Endothelial cell of umbilical vein (primary cell): ENCODE measurements at regions not wholly inside any gene's neighbourhood (a gene's known extent, or its start where the extent isn't known, plus 50 kb on each side); places are given as distances from the start of the nearest gene placed in this dataset.

Experiments
- CTCF ChIP-seq, 2 donors: IDR thresholded peaks; 1 replicate in 1 of 2; 2 replicates in 1 of 2; pipeline ENCODE4 v1.5.1; 2011; ENCODE audit warnings: low read length in 2 of 2, mild to moderate bottlenecking in 2 of 2, moderate library complexity in 2 of 2, control low read depth in 1 of 2, inconsistent platforms in 1 of 2, low read depth in 1 of 2; ENCODE audit not compliant: insufficient read depth in 1 of 2; ENCODE audit errors: extremely low read depth in 1 of 2
- EZH2 ChIP-seq: IDR thresholded peaks from 2 replicates; pipeline ENCODE4 v1.6.1; 2012; ENCODE audit warnings: borderline replicate concordance, low read depth, mild to moderate bottlenecking, moderate library complexity, low read length, inconsistent platforms; ENCODE audit not compliant: severe bottlenecking
- FOS ChIP-seq: IDR thresholded peaks from 2 replicates; pipeline ENCODE4 v1.6.1; 2011; ENCODE audit warnings: mild to moderate bottlenecking, low read length, moderate library complexity, borderline replicate concordance; ENCODE audit not compliant: insufficient read depth
- MAX ChIP-seq: IDR thresholded peaks from 2 replicates; pipeline ENCODE4 v1.6.1; 2011; ENCODE audit not compliant: insufficient read depth, insufficient read length
- MYC ChIP-seq: IDR thresholded peaks from one replicate; pipeline ENCODE4 v1.6.1; 2011; ENCODE audit warnings: mild to moderate bottlenecking, low read depth, low read length
- POLR2A ChIP-seq: IDR thresholded peaks from 2 replicates; pipeline ENCODE4 v1.6.1; 2012; ENCODE audit warnings: low read depth, mild to moderate bottlenecking, control low read depth, low read length
- POLR2AphosphoS5 ChIP-seq: IDR thresholded peaks from 2 replicates; pipeline ENCODE4 v1.6.1; 2012; ENCODE audit warnings: low read depth, mild to moderate bottlenecking, control low read depth, low read length, moderate library complexity; ENCODE audit not compliant: insufficient read depth

GRCh38 chr15:94785091-94785490, 553.7 kb downstream of the MCTP2 start:
- no peak for TF ChIP-seq CTCF (IDR thresholded peaks at IDR 0.05; ENCODE audit: extremely low read depth in 1 of 2, insufficient read depth in 1 of 2, low read depth in 1 of 2, low read length in 2 of 2)
- TF ChIP-seq POLR2A: no peak
- no peak for TF ChIP-seq FOS
- TF ChIP-seq EZH2: no peak
- TF ChIP-seq MAX: no peak
- TF ChIP-seq POLR2AphosphoS5: no peak
- TF ChIP-seq MYC: no peak
